ENCODE measurements at regions not wholly inside any gene's neighbourhood (a gene's known extent, or its start where the extent isn't known, plus 50 kb on each side); places are given as distances from the start of the nearest gene placed in this dataset.

DNA sequence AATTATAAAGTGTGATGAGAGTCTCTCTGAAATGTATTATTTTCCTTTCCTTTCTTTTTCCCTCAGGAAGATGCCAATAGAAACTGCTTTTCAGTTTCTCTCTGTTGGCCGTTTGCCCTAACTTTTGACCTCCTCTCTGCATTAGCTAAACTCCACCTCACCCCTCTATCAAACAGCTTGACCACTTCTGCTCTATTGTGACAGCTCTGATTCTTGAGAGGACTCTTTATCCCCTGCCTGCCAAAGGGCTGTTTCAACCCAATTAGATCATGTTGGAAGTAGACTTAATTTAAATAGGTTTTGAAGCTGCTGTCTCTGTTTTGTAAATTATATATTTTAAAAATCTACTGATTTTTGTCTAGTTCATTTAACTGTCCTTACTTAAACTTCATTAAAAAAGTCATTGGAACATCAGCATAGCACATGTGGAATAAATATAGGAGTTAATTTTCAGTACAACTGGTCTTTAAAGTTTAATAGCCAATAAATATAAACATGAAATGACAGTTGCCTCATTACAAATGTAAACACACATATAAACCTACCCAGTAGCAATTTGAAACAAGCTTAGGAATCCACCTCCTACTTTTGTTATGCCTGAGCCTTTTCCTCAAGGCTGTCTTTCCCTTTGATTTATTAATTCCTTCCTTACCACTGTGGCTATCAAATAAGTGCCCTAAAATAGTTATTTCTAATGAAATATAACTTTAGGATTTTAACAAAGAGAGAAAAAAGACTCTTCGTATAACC is 152.0 kb downstream of the CHRM3 start:
- DNase-seq (ENCODE audit: low read depth in 2 of 2): no peak

DNA sequence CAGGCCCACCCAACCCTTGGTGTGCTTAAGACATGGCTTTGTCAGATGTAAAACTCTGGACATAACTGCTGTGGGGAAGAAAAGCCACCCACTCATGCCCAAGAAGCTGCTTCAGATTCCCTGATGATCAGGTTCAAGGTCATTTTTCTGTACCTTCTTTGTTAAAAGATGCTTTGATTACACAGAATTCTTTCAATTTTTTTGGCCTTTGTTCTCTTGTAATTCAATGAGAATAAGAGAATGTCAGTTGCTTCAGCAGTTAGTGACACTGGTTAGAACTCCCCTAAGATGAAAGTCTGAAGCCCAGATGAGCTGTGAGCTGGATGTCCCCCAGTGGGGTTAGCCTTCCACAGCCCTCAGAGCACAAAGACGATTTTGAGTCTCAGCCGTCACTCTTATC is 152.7 kb downstream of the CHRM3 start:
- DNase-seq (ENCODE audit: low read depth in 2 of 2): no peak

DNA sequence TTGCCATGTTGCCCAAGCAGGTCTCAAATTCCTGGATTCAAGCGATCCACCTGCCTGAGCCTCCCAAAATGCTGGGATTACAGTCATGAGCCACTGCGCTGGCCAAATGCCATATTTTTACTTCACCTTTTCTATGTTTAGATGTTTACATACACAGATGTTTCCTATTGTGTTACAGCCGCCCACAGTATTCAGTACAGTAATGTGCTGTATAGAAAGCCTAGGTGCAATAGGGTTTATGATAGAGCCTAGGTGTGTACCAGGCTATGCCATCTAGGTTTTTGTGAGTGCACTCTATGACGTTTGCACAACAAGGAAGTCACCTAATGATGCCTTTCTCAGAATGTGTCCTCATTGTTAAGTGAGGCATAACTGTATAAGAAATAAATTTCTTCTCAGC is 153.4 kb downstream of the CHRM3 start:
- DNase-seq (ENCODE audit: low read depth in 2 of 2): no peak

GRCh38 chr1:239543873-239544272 is 157.5 kb downstream of the CHRM3 start:
- no peak for DNase-seq (ENCODE audit: low read depth in 2 of 2)

- DNase-seq (ENCODE audit: low read depth in 2 of 2): no peak
Measured at GRCh38 chr1:239545466-239545865, 159.1 kb downstream of the CHRM3 start.

- DNase-seq (ENCODE audit: low read depth in 2 of 2): no peak
Measured at GRCh38 chr1:239547987-239548386, 161.6 kb downstream of the CHRM3 start.

DNA sequence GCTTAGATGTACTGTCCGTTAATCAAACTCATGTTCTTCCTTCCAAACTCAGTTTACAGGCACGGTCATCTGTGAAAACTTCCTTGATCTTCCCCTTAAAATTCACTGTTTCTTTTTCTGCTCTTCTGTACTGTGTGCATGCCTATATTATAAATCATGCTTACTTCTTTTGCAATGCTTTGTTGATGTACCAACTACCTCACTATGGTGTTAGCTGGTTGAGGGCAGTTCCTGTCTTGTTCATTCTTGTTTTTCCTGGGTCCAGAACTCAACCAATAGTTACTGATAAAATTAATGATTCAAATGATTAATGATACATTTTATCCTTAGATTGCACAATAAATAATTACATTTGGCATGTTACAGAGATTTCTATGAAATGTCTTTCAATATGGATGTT is 163.8 kb downstream of the CHRM3 start:
- DNase-seq (ENCODE audit: low read depth in 2 of 2): no peak

- DNase-seq (ENCODE audit: low read depth in 2 of 2): no peak
Measured at GRCh38 chr1:239555350-239555749, 169.0 kb downstream of the CHRM3 start.

DNA sequence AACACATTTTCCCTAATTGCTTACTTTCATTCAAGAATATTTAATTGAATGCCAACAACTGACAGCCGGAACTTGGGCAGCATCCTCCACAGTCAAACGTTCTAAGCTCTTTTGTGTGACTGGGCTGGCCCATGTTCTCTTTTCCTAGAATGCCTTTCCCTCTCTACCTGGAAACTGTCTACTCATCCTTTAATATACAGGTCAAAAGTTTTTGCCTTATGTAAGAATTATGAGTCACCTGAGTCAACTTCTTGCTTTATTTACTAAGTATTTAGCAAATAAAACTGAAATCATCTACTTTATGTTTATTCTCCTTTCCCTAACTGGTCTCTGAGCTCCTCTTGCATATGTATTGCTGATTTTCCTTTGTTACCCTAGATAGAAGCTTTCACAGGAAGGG is 172.2 kb downstream of the CHRM3 start:
- DNase-seq (ENCODE audit: low read depth in 2 of 2): no peak

- no peak for DNase-seq (ENCODE audit: low read depth in 2 of 2)
Measured at GRCh38 chr1:239558991-239559390, 172.6 kb downstream of the CHRM3 start.

DNA sequence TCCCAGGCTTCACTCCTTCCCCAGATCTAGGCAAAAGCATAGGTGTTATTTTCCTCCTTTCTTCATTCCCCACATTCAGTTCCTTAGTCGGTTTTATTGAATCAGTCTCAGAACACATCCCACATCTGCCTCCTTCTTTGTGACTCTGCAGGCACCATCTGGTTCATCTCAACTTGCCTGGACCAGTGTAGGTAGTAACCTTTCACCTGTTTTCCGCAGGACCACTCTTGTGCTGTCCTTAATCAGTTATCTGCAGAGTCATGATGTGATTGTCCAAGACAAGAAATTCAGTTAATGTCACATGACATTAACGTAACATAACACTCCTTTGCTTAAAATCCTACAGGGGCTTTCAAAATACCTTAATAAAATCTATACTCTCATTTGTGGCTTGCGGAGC is 174.6 kb downstream of the CHRM3 start:
- DNase-seq (ENCODE audit: low read depth in 2 of 2): no peak

GRCh38 chr1:239562095-239562494 is 175.7 kb downstream of the CHRM3 start:
- DNase-seq (ENCODE audit: low read depth in 2 of 2): no peak

DNA sequence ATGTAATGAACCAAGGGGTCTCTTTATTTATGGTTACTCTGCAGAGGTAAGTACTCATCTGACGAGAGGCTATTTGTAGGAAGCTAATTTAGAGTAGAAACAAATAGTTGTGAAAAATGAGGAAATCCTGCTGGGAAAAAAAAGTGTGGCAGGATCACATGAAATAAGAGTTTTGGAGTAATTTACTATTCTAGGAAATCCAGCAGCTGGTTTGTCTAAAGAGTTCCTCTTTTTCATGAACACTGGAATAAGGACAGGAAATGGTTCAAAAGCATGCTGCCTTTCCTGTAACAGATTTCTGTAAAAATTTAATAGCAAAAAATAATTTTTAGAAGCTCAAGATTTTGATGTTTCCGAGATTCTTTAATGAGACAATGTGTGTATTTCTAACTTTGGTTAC is 177.3 kb downstream of the CHRM3 start:
- no peak for DNase-seq (ENCODE audit: low read depth in 2 of 2)

DNA sequence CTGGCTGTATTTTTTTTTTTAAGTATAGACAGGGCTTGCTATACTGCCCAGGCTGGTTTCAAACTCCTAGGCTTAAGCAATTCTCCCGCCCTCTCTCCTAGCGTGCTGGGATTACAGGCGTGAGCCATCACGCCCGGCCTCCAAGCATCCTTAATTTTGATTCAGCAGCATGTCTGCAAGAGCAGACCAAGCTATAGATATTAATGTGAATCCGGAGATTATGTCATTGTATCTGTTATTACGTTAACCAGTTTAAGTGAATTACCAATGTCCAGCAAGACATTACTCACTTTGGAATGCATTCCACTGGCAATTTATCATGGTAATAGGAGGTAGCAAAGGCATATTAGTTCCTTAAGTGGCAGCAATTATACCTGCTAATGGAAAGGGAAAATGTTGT is 179.7 kb downstream of the CHRM3 start:
- DNase-seq (ENCODE audit: low read depth in 2 of 2): no peak

DNA sequence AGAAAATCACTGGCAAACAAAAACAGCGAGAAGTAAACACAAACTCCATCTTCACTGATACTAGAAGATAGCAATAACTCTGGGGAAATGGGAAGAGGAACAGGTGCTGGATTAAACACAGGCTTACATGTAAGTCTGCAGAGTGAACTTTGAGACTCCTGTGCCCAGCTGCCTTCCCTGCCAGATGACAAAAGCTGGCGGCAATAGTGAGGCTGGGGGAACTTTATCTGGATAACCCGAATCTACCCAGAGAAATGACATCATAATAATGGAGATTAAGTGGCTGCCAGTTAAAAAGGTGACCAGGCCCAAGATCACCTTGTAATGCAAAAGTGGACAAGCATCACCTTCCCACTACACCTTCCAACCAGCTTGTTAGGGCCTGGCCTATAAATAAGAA is 184.5 kb downstream of the CHRM3 start:
- no peak for DNase-seq (ENCODE audit: low read depth in 2 of 2)

GRCh38 chr1:239572183-239572582 is 185.8 kb downstream of the CHRM3 start:
- DNase-seq (ENCODE audit: low read depth in 2 of 2): no peak

- DNase-seq (ENCODE audit: low read depth in 2 of 2): no peak
Measured at GRCh38 chr1:239574112-239574511, 187.7 kb downstream of the CHRM3 start.

- DNase-seq (ENCODE audit: low read depth in 2 of 2): no peak
Measured at GRCh38 chr1:239575113-239575512, 188.7 kb downstream of the CHRM3 start.

DNA sequence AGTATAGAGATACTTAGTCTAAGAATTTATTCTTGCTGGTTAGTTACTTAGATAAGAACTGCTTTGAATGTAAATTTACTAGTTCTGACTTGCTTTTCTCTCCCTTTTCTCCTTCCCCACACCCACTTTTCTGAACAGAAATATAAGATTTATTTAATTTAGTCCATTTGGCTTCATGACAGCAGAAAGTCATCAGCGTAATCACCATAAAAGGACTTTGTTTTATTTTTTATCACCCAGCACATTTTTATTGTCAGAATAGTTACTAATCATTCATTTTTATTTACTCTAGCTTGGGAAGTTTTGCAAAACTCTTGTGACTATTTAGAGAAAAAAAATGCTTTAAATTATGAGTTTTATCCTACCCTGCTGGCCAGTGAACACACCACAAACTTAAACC is 197.2 kb downstream of the CHRM3 start:
- DNase-seq (ENCODE audit: low read depth in 2 of 2): no peak

DNA sequence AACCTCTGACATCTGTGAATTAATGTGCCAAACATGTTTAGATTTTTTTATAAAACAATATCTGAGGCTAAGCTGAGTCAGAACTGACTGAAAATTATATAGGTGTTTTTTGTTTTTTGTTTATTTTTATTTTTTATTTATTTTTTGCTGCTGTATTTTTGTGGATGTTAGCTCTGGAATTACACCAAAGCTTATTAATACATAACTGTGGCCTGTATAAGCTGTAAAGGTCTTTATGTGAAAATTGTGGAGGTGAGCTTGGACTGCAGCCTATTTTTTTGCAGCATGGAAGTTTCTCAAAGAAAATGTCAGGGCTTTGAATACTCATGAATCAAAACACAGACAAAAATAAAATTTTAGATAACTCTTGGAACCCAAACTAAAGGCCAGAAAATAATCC is 199.8 kb downstream of the CHRM3 start:
- no peak for DNase-seq (ENCODE audit: low read depth in 2 of 2)

- DNase-seq (ENCODE audit: low read depth in 2 of 2): peak in 1 of 2 donors; percentile 10
Measured at GRCh38 chr1:239587066-239587465, 200.7 kb downstream of the CHRM3 start.

DNA sequence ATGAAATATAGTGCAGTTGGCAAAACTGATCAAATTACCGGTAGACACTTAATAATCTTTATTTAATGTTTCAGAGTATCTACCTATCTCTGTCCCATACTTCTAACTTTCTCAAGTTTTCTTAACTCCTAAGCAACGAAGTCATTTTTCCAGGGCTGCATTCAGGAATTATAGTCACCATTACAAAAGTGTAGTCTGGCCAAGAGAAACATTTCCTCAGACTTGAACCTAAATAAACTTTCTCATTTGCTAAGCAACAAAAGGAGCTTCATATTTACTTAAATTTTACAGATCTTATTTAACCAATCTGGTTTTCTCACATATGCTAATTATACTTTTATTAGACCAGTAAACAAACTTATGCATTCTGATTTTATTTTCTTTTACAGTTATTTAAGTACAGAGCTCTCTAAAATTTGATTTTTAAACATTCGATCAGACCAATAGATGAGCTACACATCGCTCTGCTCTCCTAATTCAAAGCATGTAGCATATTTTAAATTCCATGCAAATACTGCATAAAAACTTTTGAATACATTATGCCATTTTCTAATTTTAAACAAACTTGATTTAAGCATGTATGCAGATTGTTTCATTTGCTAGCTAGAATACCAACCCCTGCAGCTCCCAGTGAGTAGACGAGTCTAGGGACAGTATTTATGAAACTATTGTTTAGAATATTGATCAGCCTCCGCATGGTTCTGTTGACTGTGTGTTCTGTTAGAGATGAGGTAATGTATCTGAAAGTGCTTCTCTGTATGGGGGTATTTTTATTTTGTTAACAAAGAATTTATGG is 201.4 kb downstream of the CHRM3 start:
- DNase-seq (ENCODE audit: low read depth in 2 of 2): no peak

DNA sequence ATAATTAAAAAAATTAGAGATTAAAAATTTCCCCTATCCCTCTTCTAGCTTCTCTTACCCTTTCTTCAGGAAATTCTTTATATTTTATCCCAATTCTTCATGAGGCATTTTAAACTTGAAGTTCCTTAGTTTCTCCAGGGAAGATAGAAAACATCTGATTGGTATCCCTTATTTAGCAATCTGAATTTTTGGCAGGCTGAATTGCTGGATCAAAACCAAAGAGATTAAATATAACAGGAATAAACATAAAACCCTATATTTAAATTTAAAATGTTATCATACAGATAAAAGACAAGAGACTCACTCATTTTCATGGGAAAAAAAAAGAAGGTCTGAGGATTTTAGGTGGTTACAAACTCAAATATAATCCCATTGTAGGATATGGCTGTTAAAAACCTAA is 204.2 kb downstream of the CHRM3 start:
- DNase-seq (ENCODE audit: low read depth in 2 of 2): no peak
